CD14-positive monocyte (primary cell): ENCODE measurements at regions not wholly inside any gene's neighbourhood (a gene's known extent, or its start where the extent isn't known, plus 50 kb on each side); places are given as distances from the start of the nearest gene placed in this dataset.

ENCODE experiments used
- DNase-seq, 3 donors: peaks; one replicate each; pipeline ENCODE4 v3.0.0-alpha.2; 2011 to 2022
- H2AFZ ChIP-seq: 2 replicates; pipeline ENCODE4 v1.6.0; 2012; ENCODE audit warnings: mild to moderate bottlenecking, low read depth, low read length, inconsistent platforms; ENCODE audit not compliant: insufficient read depth, poor library complexity, severe bottlenecking
- H3K27ac ChIP-seq, 2 donors: 1 replicate in 1 of 2; 2 replicates in 1 of 2; pipeline ENCODE4 v1.5.1; 2012 to 2013; ENCODE audit warnings: low read length in 2 of 2, control low read depth in 1 of 2, inconsistent platforms in 1 of 2, low read depth in 1 of 2, mild to moderate bottlenecking in 1 of 2
- H3K27me3 ChIP-seq, 2 donors: one replicate each; pipeline versions ENCODE4 v1.6.0 to v1.6.1; 2011 to 2013; ENCODE audit warnings: low read length in 2 of 2; ENCODE audit not compliant: control insufficient read depth in 2 of 2, insufficient read depth in 2 of 2
- H3K36me3 ChIP-seq, 2 donors: replicated peaks in 1 of 2; 1 replicate in 1 of 2; 2 replicates in 1 of 2; pipeline versions ENCODE4 v1.5.1 to v1.6.1; 2012 to 2013; ENCODE audit warnings: low read length in 2 of 2, control low read depth in 1 of 2, inconsistent platforms in 1 of 2, mild to moderate bottlenecking in 1 of 2; ENCODE audit not compliant: insufficient read depth in 2 of 2, control insufficient read depth in 1 of 2
- H3K4me1 ChIP-seq, 2 donors: 1 replicate in 1 of 2; 2 replicates in 1 of 2; pipeline versions ENCODE4 v1.5.1 to v1.6.1; 2012 to 2013; ENCODE audit warnings: low read length in 2 of 2, control low read depth in 1 of 2, inconsistent platforms in 1 of 2, mild to moderate bottlenecking in 1 of 2, moderate library complexity in 1 of 2; ENCODE audit not compliant: insufficient read depth in 2 of 2, control insufficient read depth in 1 of 2
- H3K4me2 ChIP-seq: replicated peaks from 2 replicates; pipeline ENCODE3; 2012; ENCODE audit warnings: low read length, moderate library complexity, mild to moderate bottlenecking; ENCODE audit not compliant: poor library complexity, severe bottlenecking; ENCODE audit errors: extremely low read depth
- H3K4me3 ChIP-seq, 3 experiments: fragments of 200-600 bp in 1 of 3; sonication (generic) in 1 of 3; replicated peaks in 1 of 3; 1 replicate in 2 of 3; 2 replicates in 1 of 3; pipeline ENCODE4 v1.5.1; 2011 to 2013; ENCODE audit warnings: low read length in 3 of 3, mild to moderate bottlenecking in 3 of 3, control low read depth in 2 of 3, low read depth in 2 of 3, inconsistent platforms in 1 of 3, moderate library complexity in 1 of 3
- H3K79me2 ChIP-seq: 2 replicates; pipeline ENCODE4 v1.6.0; 2012; ENCODE audit warnings: mild to moderate bottlenecking, control low read depth, inconsistent platforms, low read length, moderate library complexity; ENCODE audit not compliant: insufficient read depth
- H3K9ac ChIP-seq: 2 replicates; pipeline ENCODE4 v1.6.0; 2017; ENCODE audit warnings: low read length, mild to moderate bottlenecking; ENCODE audit not compliant: insufficient read depth, poor library complexity, severe bottlenecking
- H3K9me3 ChIP-seq, 2 donors: replicated peaks in 1 of 2; 1 replicate in 1 of 2; 2 replicates in 1 of 2; pipeline versions ENCODE4 v1.5.1 to v1.6.1; 2012 to 2013; ENCODE audit warnings: low read length in 2 of 2, control low read depth in 1 of 2; ENCODE audit not compliant: control insufficient read depth in 1 of 2, insufficient read depth in 1 of 2
- H4K20me1 ChIP-seq: 2 replicates; pipeline ENCODE4 v1.6.0; 2012; ENCODE audit warnings: mild to moderate bottlenecking, low read length, control low read depth, moderate library complexity; ENCODE audit not compliant: insufficient read depth
- H3K27ac Mint-ChIP-seq, 7 donors: one replicate each; pipeline ENCODE4 v1.8.0; 2020; ENCODE audit warnings: mild to moderate bottlenecking in 7 of 7, mixed read lengths in 7 of 7, moderate library complexity in 6 of 7, inconsistent platforms in 2 of 7
- H3K27me3 Mint-ChIP-seq, 3 donors: one replicate each; pipeline ENCODE4 v1.8.0; 2021 to 2022; ENCODE audit warnings: low read depth in 3 of 3, mild to moderate bottlenecking in 3 of 3, mixed read lengths in 3 of 3, moderate library complexity in 3 of 3, inconsistent platforms in 1 of 3
- H3K36me3 Mint-ChIP-seq, 2 donors: one replicate each; pipeline ENCODE4 v1.8.0; 2020; ENCODE audit warnings: mixed read lengths in 2 of 2, inconsistent platforms in 1 of 2, mild to moderate bottlenecking in 1 of 2
- H3K4me1 Mint-ChIP-seq: one replicate; pipeline ENCODE4 v1.8.0; 2020; ENCODE audit warnings: mild to moderate bottlenecking, mixed read lengths
- H3K4me3 Mint-ChIP-seq, 2 donors: one replicate each; pipeline ENCODE4 v1.8.0; 2020; ENCODE audit warnings: mild to moderate bottlenecking in 2 of 2, mixed read lengths in 2 of 2, moderate library complexity in 1 of 2
- H3K9me3 Mint-ChIP-seq, 7 donors: one replicate each; pipeline ENCODE4 v1.8.0; 2020 to 2022; ENCODE audit warnings: mixed read lengths in 7 of 7, mild to moderate bottlenecking in 6 of 7, moderate library complexity in 6 of 7, inconsistent platforms in 2 of 7
- WGBS: methylation state at CpG from one replicate; pipeline ENCODE4 v1.1.5; 2013; ENCODE audit warnings: missing lambda C conversion rate; ENCODE audit not compliant: insufficient coverage; 5-methylcytosine and 5-hydroxymethylcytosine counted together
- intact Hi-C, 2 donors: fragments of 100-400 bp; cut with micrococcal nuclease; formaldehyde crosslinking; loops; one replicate each; pipeline versions ENCODE4 v1.15.0 to v1.15.1; 2023
- TF ChIP-seq, protein P1 (sequence below): fragments of 200-600 bp; IDR thresholded peaks from one replicate; pipeline ENCODE4 v1.8.0; 2022; ENCODE audit warnings: antibody characterized with exemption, mild to moderate bottlenecking

DNA sequence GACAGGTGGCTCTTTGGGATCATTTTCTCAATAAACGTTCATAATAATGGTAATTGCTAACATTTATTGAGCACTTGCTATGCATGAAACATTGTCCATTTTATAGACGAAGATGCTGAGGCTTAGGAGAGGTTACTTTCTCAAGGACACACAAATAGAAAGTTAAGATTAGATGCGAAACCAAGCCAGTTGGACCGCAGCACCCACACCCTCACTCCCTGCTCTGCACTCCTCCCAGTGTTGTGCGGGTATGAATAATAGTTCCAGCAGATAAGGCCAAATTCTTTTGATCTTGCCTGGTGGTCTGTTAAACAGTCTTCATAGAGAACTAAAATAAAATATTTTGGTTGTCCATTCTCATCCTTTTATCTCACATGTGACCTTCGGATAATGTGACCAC is 85.0 kb upstream of the BEND4 start:
- Histone ChIP-seq H3K4me1 (no peaks in the 10 kb centered on the region), H3K9ac (no peak overlapping the region), H3K27ac (no peak overlapping the region), H3K27me3 (no peaks in the 10 kb centered on the region), H3K4me3 (no peak overlapping the region), H2AFZ (no peak overlapping the region), H4K20me1 (no peaks in the 10 kb centered on the region), H3K9me3 (no peaks in the 10 kb centered on the region), H3K4me2 (no peak overlapping the region), H3K79me2 (no peaks in the 10 kb centered on the region), H3K36me3 (no peaks in the 10 kb centered on the region)
- Mint-ChIP-seq H3K9me3 (peaks cover 0 to 7% (median 0%) of the 10 kb centered on the region in 7 donors), H3K27me3 (peaks cover 0 to 4% (median under 1%) of the 10 kb centered on the region in 3 donors), H3K27ac (no peak overlapping the region), H3K4me1 (no peaks in the 10 kb centered on the region), H3K36me3 (no peaks in the 10 kb centered on the region), H3K4me3 (no peak overlapping the region)
- TF ChIP-seq, protein P1, sequence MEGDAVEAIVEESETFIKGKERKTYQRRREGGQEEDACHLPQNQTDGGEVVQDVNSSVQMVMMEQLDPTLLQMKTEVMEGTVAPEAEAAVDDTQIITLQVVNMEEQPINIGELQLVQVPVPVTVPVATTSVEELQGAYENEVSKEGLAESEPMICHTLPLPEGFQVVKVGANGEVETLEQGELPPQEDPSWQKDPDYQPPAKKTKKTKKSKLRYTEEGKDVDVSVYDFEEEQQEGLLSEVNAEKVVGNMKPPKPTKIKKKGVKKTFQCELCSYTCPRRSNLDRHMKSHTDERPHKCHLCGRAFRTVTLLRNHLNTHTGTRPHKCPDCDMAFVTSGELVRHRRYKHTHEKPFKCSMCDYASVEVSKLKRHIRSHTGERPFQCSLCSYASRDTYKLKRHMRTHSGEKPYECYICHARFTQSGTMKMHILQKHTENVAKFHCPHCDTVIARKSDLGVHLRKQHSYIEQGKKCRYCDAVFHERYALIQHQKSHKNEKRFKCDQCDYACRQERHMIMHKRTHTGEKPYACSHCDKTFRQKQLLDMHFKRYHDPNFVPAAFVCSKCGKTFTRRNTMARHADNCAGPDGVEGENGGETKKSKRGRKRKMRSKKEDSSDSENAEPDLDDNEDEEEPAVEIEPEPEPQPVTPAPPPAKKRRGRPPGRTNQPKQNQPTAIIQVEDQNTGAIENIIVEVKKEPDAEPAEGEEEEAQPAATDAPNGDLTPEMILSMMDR, result no peak
- intact Hi-C loops, result no loop called here
- no CpG with 5 or more reads among the region's 6 CpGs for WGBS
- DNase-seq, result no peak

DNA sequence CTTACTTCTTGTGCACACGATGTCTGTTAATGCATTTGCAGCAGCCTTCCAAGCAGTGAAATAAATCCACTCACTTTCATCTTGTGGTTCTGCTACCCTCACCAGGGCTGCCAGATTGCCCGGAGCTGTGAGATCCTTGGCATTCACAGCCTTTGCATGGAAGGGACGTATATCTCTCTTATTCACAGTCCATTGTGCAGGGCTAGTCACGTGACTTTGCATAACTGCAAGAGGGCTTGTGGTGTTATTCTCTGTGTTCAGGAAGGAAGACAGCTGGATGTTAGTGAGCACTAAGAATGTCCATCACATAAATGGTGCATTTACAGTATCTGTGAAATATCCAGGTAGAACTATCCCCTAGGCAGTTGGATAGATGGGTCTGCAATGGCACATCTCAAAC is 96.5 kb upstream of the BEND4 start:
- DNase-seq, result no peak
- Histone ChIP-seq H2AFZ (no peak overlapping the region), H3K4me1 (no peaks in the 10 kb centered on the region), H3K27ac (no peak overlapping the region), H3K27me3 (no peaks in the 10 kb centered on the region), H3K79me2 (no peaks in the 10 kb centered on the region), H4K20me1 (no peaks in the 10 kb centered on the region), H3K9me3 (no peaks in the 10 kb centered on the region), H3K9ac (no peak overlapping the region), H3K36me3 (no peaks in the 10 kb centered on the region), H3K4me3 (no peak overlapping the region), H3K4me2 (no peak overlapping the region)
- H3K27ac Mint-ChIP-seq, result no peak overlapping the region
- H3K4me1 Mint-ChIP-seq, result no peaks in the 10 kb centered on the region
- H3K4me3 Mint-ChIP-seq, result no peak overlapping the region
- WGBS, result 100% methylated on average over 1 of the region's 4 CpGs
- intact Hi-C loops, result no loop called here
- H3K27me3 Mint-ChIP-seq, result peaks cover 0 to 2% (median 2%) of the 10 kb centered on the region in 3 donors
- TF ChIP-seq, protein P1, result no peak
- H3K36me3 Mint-ChIP-seq, result no peaks in the 10 kb centered on the region
- peaks cover 0 to 2% (median 0%) of the 10 kb centered on the region in 7 donors for H3K9me3 Mint-ChIP-seq
